ENCODE measurements at regions not wholly inside any gene's neighbourhood (a gene's known extent, or its start where the extent isn't known, plus 50 kb on each side); places are given as distances from the start of the nearest gene placed in this dataset.
"Not testable (repeated sequence)": the region's sequence is repeated elsewhere in the genome, so short reads cannot be mapped to it uniquely, and the experiment has no call there.

- no peak overlapping the region for H3K27ac ChIP-seq
- no peak for TF ChIP-seq CTCF (conservative IDR thresholded peaks at IDR 0.05)
These were observed 463.2 kb upstream of the PIK3R1 start for GRCh38 chr5:67752357-67752708.

GRCh38 chr5:67748165-67748690 lies 467.3 kb upstream of the PIK3R1 start:
- no peak for TF ChIP-seq CTCF (conservative IDR thresholded peaks at IDR 0.05)
- H3K27ac ChIP-seq, result no peak overlapping the region

- no peak for TF ChIP-seq CTCF (conservative IDR thresholded peaks at IDR 0.05)
- no peak overlapping the region for H3K27ac ChIP-seq
These were observed 468.5 kb upstream of the PIK3R1 start for GRCh38 chr5:67747096-67747495.

- H3K27ac ChIP-seq, result not testable (repeated sequence)
These were observed 468.9 kb upstream of the PIK3R1 start for GRCh38 chr5:67746608-67747007.

- no peak overlapping the region for H3K27ac ChIP-seq
- no peak for TF ChIP-seq CTCF (conservative IDR thresholded peaks at IDR 0.05)
These were observed 469.5 kb upstream of the PIK3R1 start for GRCh38 chr5:67746103-67746502.

GRCh38 chr5:67732921-67733320 lies 482.6 kb upstream of the PIK3R1 start:
- TF ChIP-seq CTCF (conservative IDR thresholded peaks at IDR 0.05), result no peak
- no peak overlapping the region for H3K27ac ChIP-seq

- no peak overlapping the region for H3K27ac ChIP-seq
- no peak for TF ChIP-seq CTCF (conservative IDR thresholded peaks at IDR 0.05)
These were observed 483.1 kb upstream of the PIK3R1 start for GRCh38 chr5:67732471-67732870.

GRCh38 chr5:67731886-67732285 lies 483.7 kb upstream of the PIK3R1 start:
- no peak overlapping the region for H3K27ac ChIP-seq
- no peak for TF ChIP-seq CTCF (conservative IDR thresholded peaks at IDR 0.05)

Data from VCaP (cell line).